GM18520 (cell line): ENCODE measurements at regions not wholly inside any gene's neighbourhood (a gene's known extent, or its start where the extent isn't known, plus 50 kb on each side); places are given as distances from the start of the nearest gene placed in this dataset.

Source experiments
- ATAC-seq: cut with Tn5 transposase; IDR thresholded peaks from one replicate; pipeline ENCODE4 v1.9.1; 2021; ENCODE audit not compliant: unreplicated experiment

- no peak for ATAC-seq
These were observed 200.4 kb upstream of the LEF1 start for GRCh38 chr4:108369035-108369655.

DNA sequence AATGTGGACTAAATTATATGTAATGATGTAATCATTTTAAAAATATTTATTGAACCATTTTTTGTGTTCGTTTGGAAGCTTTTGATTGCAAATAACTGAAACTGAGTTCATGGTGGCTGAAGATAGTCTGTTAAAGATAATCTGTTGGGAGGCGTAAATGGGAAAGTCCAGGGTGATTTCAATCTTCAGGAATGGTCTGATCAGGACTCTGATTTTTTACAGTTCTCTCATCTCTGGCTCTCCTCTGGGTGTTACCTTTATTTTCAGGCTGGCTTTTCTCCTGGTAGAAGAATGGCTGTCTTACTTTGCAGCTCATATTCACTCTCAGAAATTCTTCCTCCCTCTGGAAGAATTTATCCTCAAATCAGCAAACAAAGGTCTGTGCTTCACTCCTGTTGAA, 199.0 kb upstream of the LEF1 start:
- ATAC-seq, result no peak

DNA sequence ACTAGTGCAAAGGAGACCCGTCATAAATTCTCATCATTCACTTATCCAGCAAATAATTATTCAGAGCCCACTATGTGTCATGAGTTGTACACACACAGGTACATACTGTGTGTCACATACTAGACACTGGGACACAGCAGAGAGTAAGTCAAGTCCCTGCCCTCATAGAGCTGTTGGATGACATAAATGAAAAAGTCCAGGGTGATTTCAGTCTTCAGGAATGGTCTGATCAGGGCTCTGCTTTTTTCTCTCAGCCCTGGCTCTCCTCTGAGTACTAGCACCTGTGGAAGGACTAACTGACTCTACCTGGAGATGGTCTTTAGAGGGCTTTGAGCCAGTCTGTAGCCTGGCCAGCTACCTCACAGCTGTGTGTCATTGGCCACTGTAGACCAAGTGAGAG, 198.0 kb upstream of the LEF1 start:
- ATAC-seq, result no peak

GRCh38 chr4:108365551-108365950, 196.8 kb upstream of the LEF1 start:
- ATAC-seq, result no peak

GRCh38 chr4:108361886-108362285, 193.2 kb upstream of the LEF1 start:
- ATAC-seq, result no peak

DNA sequence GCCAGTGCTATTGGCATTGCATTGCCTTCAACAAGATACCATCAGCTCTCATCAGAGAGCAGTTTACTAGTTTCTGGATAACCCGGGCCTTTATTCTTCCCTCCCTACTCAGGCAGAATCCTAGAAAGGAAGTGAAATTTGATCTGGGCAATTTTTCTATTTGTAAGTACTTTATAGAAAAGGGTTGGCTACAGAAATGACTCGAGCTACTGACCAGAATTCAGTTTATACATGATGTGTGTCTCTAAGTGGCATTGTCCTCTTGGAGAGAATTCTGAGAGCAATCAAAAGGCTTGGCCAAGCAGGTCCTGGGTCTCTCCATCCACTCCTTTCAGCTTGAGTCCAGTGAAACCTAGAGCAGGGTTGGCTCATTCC, 192.7 kb upstream of the LEF1 start:
- no peak for ATAC-seq

DNA sequence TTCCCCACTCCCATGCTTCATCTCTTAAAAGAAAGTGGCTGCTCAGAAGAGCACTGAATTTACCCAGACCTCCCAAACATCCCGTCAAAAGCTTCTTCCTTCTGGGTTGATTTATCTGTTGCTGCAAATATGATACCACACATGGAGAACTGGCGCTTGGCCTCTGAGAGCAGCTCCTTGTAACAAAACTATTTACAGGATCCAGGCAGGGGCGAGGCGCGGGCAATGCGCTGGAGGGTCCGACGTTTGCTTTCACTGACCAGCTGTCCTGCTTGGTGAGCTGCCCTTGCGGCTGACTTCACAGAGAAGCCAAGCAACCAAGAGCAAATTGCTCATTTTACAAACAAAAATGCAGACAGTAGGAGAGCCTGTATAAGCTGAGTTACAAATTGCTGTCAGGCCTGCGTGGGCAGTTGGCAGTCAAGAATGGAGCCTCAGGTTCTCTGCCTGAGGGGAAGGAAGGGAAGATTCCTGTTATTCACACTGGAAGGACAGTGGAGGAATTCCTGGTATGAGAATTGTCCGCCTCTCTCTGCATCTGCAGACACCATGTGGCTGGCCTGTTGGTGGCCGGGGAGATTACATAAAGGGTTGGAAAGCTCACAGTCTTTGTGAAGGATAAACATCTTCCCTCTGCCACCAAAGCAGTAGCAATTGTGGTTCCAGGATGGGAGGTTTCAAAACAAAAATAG, 192.2 kb upstream of the LEF1 start:
- no peak for ATAC-seq

DNA sequence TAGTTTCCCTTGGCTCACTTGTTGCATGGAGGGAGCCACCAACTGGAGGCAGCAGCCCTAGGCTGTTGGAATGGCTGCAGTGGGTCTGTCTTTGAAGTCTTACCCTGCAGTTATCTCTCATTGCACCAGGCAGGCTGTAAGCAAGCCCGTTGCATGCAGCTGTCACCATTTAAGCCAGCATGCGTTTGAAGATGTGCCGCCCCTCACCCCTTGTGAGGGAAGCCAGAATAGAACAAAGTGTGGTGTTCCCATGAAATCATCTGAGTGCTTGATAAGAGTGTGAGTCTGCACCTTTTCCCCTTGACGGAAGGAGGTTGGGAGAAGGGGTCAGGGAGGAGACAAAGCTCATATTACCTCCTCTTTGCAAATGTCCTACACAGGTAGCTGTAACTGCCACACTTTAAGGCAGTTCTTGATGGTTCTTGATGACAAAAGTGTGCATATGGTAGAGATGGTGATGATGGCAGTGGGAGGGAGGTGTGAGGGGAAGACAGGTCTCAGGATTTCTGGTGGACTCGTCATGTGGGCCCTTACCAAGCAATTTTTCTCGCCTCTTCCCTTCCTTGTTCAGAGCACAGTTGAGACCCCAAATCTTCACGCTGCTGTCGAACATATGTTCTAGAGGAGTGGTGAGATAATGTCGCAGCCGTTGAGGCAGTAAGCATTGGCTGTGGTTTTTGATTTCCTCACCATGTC, 191.4 kb upstream of the LEF1 start:
- no peak for ATAC-seq

DNA sequence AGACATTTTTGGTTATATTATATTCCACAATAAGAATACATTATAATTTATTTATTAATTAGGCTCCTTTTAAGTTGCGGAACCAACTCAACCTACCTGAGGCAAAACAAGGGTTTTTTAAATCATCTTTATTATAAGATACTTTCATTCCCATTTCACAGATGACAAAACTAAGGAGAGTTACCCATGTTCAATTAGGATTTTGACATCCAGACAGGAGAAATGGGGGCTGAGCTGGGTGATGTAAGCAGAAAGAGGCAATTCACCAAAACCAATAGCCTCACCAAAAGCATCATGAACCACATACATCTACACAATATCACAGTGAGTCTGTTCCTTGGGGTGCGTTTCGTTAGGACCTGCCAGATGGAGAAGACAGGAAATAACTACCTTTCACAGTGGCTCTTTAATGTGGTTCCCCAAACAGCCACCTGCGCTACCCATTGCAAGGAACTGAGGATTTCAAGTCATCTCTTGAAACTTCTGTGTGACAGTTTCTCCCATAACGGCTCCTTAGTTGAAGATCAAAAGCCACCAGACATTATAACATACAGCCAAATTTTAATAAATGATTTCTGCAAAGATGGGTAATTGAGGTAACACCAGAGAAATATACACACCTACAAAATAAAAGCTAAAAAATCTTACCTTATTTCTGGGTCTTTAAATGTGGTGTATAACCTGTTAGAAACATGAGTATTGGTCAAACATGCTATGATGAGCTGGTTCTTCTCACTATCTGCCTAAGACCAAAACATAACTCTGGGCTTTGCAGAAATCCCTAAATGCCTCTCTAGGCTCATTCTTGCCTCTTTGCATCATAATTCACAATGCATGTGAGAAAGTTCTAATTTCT, 190.6 kb upstream of the LEF1 start:
- ATAC-seq, result no peak

DNA sequence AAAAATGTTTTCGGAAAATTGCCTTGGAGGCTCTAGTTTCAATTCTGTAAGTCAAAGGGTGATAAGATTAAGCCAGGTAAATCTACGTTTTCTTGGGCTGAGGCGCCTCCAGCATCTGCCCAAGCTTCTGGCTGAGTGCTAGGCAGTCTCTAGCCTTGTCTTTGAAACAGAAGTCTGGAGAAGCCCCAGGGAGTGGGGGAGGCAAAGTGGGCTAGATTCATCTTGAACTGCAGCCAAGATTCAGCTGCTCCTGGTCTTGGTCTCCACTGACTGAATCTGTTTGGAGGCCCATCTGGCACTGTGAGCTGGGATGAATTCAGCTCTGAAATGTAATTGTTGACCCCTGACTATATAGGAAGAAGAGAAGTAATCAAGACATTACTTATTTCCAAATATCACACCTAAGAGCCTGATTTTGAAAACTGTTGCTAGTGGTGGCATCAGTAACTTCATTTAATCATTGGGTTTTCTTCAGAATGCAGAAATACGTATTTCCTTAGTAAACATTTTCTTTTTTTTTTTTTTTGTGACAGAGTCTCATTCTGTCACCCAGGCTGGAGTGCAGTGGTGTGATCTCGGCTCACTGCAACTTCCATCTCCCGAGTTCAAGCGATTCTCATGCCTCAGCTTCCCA, 187.3 kb upstream of the LEF1 start:
- ATAC-seq, result no peak

GRCh38 chr4:108355186-108355901, 186.6 kb upstream of the LEF1 start:
- ATAC-seq, result no peak

DNA sequence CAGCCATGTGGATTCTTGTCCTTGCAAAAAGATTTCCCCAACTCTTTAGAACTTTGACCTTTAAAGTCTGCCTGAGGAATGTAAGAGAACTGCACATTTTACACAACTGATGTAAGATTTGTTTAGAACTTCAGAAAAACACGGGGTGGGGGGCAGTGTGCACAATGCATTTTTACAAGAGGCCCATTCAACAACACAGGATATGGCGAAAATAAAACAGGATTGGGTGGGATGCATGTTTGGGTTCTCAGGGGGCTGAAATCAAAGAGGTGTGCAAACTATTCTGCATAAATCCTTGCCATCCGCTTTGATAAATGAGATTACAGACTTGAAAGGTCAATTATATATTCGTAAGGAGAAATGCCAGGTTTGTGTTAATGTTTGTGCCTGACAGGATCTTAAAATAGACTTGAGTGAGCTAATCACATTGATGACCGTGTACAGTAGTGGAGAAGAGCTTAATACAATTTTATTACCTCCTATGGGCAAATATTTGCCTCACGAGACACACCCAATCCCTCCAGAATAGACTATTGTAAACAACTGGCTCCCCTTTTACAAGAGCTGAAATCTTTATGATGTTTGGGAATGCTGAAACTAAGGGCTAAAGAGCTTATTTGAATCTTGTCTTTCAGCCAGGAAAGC, 184.1 kb upstream of the LEF1 start:
- no peak for ATAC-seq

DNA sequence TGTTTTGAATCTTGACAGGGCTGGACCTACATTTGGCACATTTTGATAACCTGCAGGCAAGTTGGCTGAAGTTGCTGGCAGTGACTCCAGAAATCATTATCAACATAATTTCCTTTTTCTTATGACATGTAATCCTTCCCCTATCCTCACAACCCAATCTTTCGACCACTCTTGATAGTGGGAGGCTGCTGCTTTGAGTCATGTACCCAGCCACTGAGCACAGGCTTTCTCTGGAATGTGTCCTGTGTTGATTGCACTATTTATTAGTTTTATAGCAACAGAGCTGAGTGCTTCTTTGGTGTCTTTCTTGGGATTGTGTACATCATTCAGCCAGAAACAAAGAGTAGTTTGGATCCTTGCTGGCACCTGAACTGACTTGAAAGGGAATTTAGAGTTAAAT, 183.1 kb upstream of the LEF1 start:
- no peak for ATAC-seq

GRCh38 chr4:108350332-108350731, 181.6 kb upstream of the LEF1 start:
- ATAC-seq, result no peak

- no peak for ATAC-seq
These were observed 178.1 kb upstream of the LEF1 start for GRCh38 chr4:108346818-108347210.

DNA sequence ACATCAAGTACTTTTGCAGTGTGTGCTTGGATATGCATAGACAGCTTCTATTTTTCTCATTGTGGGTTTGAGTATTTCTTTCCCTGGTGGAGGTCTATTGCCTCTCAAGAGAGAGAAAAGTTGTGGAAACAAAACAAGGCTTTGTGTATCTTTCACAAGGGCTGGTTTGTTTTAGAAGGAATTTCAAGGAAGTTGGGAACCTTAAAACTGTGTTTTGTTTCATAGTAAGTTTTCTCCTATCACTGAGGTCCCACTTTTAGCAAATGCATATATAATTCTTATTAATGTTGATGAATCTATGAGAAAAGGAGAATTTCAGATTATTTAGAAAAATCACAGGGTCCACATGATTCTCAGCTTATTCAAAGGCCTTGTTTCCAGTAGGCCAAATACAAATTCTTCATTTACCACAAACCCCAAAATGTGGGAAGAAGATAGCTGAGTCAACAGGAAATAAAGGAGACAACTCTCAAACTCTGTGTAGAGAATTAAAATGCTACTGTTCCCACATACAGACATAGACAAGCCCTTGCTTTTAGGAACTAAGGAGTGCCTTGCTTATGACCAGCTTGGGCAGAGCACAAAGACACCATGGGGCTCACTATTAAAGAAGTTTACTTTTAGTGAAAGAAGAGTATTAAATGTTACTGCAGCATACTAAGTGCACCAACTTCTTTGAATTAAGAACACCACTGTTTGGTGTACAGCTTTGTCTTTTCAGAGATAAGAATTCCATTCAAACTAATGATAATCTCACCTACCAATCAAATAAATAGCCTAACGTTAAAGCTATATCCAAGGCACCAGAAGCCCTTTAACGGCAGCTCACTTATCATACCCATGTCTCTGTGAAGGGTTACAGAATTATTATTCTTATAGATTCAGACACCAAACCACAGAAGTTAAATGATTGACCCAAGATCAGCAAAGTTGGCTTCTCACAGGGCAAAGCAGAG, 177.4 kb upstream of the LEF1 start:
- no peak for ATAC-seq

DNA sequence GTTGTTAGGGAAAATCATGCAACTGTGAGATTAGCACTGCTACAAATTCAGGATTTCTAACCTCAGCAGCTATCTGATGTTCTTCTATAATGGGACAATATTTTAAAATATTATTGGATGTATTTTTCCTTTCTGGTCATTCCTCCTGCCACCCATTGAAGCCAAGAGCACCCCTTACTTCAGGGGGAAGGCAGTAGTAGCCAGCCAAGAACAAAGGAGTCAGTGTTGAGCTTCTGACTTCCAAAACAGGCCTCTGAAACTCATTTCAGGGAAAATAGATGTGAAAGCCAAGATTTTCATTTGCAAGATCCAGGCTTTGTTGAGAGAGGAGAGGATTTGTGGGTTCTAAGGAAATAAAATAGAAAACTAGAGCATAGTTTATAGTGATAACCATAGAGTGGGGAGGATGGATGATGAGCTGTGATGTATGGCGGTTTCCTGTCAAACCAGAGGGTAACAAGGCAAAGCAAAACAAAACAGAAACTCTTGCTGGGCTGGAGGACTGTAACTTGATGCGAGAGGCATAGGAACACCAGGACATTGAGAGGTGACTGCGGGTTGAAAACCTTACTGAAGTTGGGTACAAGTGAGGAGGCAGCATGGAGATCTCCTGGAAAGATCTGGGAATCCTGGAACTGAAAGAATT, 173.7 kb upstream of the LEF1 start:
- no peak for ATAC-seq

DNA sequence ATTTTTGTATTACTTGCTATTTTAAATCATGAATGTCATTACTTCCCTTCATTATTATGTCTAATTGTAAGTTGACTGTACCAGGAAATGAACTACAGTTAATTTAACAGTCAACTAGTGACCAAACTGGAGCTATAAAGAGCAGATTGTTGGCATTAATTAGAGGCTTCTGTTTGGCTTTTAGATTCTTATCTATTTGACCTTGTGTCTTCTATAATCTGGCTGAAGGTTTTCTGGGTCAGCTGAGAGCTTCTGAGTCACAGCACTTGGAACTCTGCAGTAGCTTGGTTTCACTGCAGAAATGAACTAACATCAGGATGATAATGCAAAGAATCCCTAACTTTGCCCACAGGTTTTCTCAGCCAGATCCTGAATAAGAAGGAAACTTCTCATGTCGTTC, 169.2 kb upstream of the LEF1 start:
- ATAC-seq, result no peak
